ENCODE measurements at regions not wholly inside any gene's neighbourhood (a gene's known extent, or its start where the extent isn't known, plus 50 kb on each side); places are given as distances from the start of the nearest gene placed in this dataset.

- no peak for TF ChIP-seq PRDM15 (CRISPR knock-in tag; IDR thresholded peaks at IDR 0.05)
- no peak for TF ChIP-seq ELF4 (CRISPR knock-in tag; IDR thresholded peaks at IDR 0.05; ENCODE audit: low read depth)
Observed at GRCh38 chr6:1217396-1217795, 94.5 kb upstream of the FOXQ1 start (continued).

- DNase-seq (ENCODE audit: low spot score): no peak
- no peaks in the 10 kb centered on the region for H3K36me3 Mint-ChIP-seq
- H3K9me3 Mint-ChIP-seq: no peaks in the 10 kb centered on the region
- H3K4me1 Mint-ChIP-seq: no peaks in the 10 kb centered on the region
- CTCF ChIA-PET: interaction anchor here (1.1 to 1.3 kb wide), 2 partner anchors 14 to 306 kb away, joined by 3 to 4 read pairs; no protein-coding TSS in a partner anchor
- ATAC-seq: no peak
- no peaks in the 10 kb centered on the region for H3K27me3 Mint-ChIP-seq (ENCODE audit: low read depth)
- POLR2A ChIA-PET: no interaction called here
- H3K4me3 Mint-ChIP-seq: no peak overlapping the region
- TF ChIP-seq NFE2L1 (CRISPR knock-in tag; IDR thresholded peaks at IDR 0.05): no peak
- TF ChIP-seq ZNF219 (CRISPR knock-in tag; IDR thresholded peaks at IDR 0.05; ENCODE audit: borderline replicate concordance): no peak
- TF ChIP-seq ZNF317 (CRISPR knock-in tag; IDR thresholded peaks at IDR 0.05; ENCODE audit: borderline replicate concordance, low read depth): no peak
- no peak for TF ChIP-seq NFYB (CRISPR knock-in tag; conservative IDR thresholded peaks at IDR 0.05; ENCODE audit: low read depth)
- no peak for TF ChIP-seq FOXK1 (CRISPR knock-in tag; IDR thresholded peaks at IDR 0.05)
- TF ChIP-seq ETV6 (CRISPR knock-in tag; IDR thresholded peaks at IDR 0.05): no peak
- TF ChIP-seq SP1 (CRISPR knock-in tag; conservative IDR thresholded peaks at IDR 0.05): no peak
- no peak for TF ChIP-seq SMAD3 (CRISPR knock-in tag; IDR thresholded peaks at IDR 0.05; ENCODE audit: borderline replicate concordance)
- TF ChIP-seq EMX1 (CRISPR knock-in tag; IDR thresholded peaks at IDR 0.05): no peak
- TF ChIP-seq PRDM15 (CRISPR knock-in tag; IDR thresholded peaks at IDR 0.05): no peak
- TF ChIP-seq ELF4 (CRISPR knock-in tag; IDR thresholded peaks at IDR 0.05; ENCODE audit: low read depth): no peak
- TF ChIP-seq ZMAT4 (CRISPR knock-in tag; IDR thresholded peaks at IDR 0.05): no peak
- TF ChIP-seq GABPB1 (CRISPR knock-in tag; IDR thresholded peaks at IDR 0.05): no peak
- no peak for TF ChIP-seq ZNF512 (CRISPR knock-in tag; IDR thresholded peaks at IDR 0.05; ENCODE audit: borderline replicate concordance)
- no peak for TF ChIP-seq KAT7 (CRISPR knock-in tag; IDR thresholded peaks at IDR 0.05; ENCODE audit: borderline replicate concordance)
- no peak for TF ChIP-seq ATF3 (CRISPR knock-in tag; conservative IDR thresholded peaks at IDR 0.05)
- no peak for TF ChIP-seq ATF1 (CRISPR knock-in tag; IDR thresholded peaks at IDR 0.05)
- TF ChIP-seq ZNF416 (CRISPR knock-in tag; IDR thresholded peaks at IDR 0.05): no peak
- TF ChIP-seq ZNF532 (CRISPR knock-in tag; IDR thresholded peaks at IDR 0.05; ENCODE audit: borderline replicate concordance): no peak
- TF ChIP-seq RELA (CRISPR knock-in tag; IDR thresholded peaks at IDR 0.05; ENCODE audit: borderline replicate concordance): no peak
- no peak overlapping the region for H3K27ac Mint-ChIP-seq
Observed at GRCh38 chr6:1216488-1216974, 95.4 kb upstream of the FOXQ1 start.
